Esophagus squamous epithelium (tissue), 4 donors: ENCODE measurements at regions not wholly inside any gene's neighbourhood (a gene's known extent, or its start where the extent isn't known, plus 50 kb on each side); places are given as distances from the start of the nearest gene placed in this dataset.

Source experiments
- POLR2A ChIP-seq, 4 donors: fragments of 450-650 bp; IDR thresholded peaks; one replicate each; pipeline ENCODE4 v1.6.1; 2017; ENCODE audit warnings: antibody characterized with exemption in 4 of 4, mild to moderate bottlenecking in 4 of 4, moderate library complexity in 3 of 4
- TF ChIP-seq, protein P1 (sequence below), 6 experiments: fragments of 450-650 bp in 4 of 6; fragments of 200-600 bp in 2 of 6; sonication (generic) in 2 of 6; IDR thresholded peaks; one replicate each; pipeline ENCODE4 v1.5.1; 2016 to 2019; ENCODE audit warnings: antibody characterized with exemption in 6 of 6, mild to moderate bottlenecking in 4 of 6, moderate library complexity in 4 of 6

DNA sequence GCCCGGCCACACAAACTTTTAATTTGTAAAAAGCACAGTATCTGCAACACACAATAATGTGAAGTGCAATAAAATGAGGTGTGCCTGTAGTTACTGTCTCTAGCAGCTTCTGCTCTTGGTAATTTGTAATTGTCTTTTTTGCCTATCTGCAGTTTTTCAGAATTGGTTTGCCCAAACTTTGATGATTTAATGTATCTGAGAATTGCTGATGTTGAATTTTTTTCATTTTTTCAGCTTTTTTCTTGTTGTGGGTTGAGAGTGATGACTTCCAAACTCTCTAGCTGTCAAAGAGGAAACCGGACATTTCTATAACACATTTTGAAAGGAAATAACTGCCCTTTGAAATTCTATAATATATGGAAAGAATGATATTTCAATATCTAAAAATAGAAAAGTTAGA, 236.9 kb downstream of the RERGL start:
- TF ChIP-seq, protein P1, sequence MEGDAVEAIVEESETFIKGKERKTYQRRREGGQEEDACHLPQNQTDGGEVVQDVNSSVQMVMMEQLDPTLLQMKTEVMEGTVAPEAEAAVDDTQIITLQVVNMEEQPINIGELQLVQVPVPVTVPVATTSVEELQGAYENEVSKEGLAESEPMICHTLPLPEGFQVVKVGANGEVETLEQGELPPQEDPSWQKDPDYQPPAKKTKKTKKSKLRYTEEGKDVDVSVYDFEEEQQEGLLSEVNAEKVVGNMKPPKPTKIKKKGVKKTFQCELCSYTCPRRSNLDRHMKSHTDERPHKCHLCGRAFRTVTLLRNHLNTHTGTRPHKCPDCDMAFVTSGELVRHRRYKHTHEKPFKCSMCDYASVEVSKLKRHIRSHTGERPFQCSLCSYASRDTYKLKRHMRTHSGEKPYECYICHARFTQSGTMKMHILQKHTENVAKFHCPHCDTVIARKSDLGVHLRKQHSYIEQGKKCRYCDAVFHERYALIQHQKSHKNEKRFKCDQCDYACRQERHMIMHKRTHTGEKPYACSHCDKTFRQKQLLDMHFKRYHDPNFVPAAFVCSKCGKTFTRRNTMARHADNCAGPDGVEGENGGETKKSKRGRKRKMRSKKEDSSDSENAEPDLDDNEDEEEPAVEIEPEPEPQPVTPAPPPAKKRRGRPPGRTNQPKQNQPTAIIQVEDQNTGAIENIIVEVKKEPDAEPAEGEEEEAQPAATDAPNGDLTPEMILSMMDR (IDR thresholded peaks at IDR 0.05): no peak
- no peak for TF ChIP-seq POLR2A (IDR thresholded peaks at IDR 0.05)
